Small intestine (tissue), 7 donors: ENCODE measurements at regions not wholly inside any gene's neighbourhood (a gene's known extent, or its start where the extent isn't known, plus 50 kb on each side); places are given as distances from the start of the nearest gene placed in this dataset.

Experiments
- DNase-seq, 2 donors: peaks; one replicate each; pipeline versions ENCODE4 v3.0.0 to v3.0.0-alpha.2; 2013
- FAIRE-seq: peaks from 2 replicates; lab custom pipeline; 2012; peaks lifted over from hg19 to GRCh38; lab: Jason Lieb, UNC
- H3K27ac ChIP-seq, 3 donors: one replicate each; pipeline ENCODE4 v1.5.1; 2013; ENCODE audit warnings: low read length in 2 of 3, mild to moderate bottlenecking in 2 of 3, control low read depth in 1 of 3, inconsistent platforms in 1 of 3, low read depth in 1 of 3, moderate library complexity in 1 of 3
- H3K27me3 ChIP-seq, 3 donors: one replicate each; pipeline ENCODE4 v1.6.1; 2013; ENCODE audit warnings: low read length in 3 of 3, inconsistent platforms in 1 of 3; ENCODE audit not compliant: control insufficient read depth in 3 of 3, insufficient read depth in 3 of 3
- H3K36me3 ChIP-seq, 3 donors: one replicate each; pipeline ENCODE4 v1.6.1; 2013; ENCODE audit warnings: low read length in 3 of 3, inconsistent platforms in 1 of 3, low read depth in 1 of 3, mild to moderate bottlenecking in 1 of 3, moderate library complexity in 1 of 3; ENCODE audit not compliant: control insufficient read depth in 3 of 3, insufficient read depth in 2 of 3
- H3K4me1 ChIP-seq, 3 donors: one replicate each; pipeline ENCODE4 v1.6.1; 2013; ENCODE audit warnings: low read length in 2 of 3, inconsistent platforms in 1 of 3, low read depth in 1 of 3, mild to moderate bottlenecking in 1 of 3, moderate library complexity in 1 of 3; ENCODE audit not compliant: control insufficient read depth in 3 of 3, insufficient read depth in 2 of 3
- H3K4me3 ChIP-seq, 3 donors: one replicate each; pipeline ENCODE4 v1.5.1; 2013; ENCODE audit warnings: low read length in 3 of 3, control low read depth in 1 of 3, inconsistent platforms in 1 of 3, low read depth in 1 of 3, mild to moderate bottlenecking in 1 of 3, moderate library complexity in 1 of 3
- H3K9me3 ChIP-seq, 2 donors: one replicate each; pipeline ENCODE4 v1.6.1; 2013; ENCODE audit warnings: low read depth in 1 of 2, low read length in 1 of 2; ENCODE audit not compliant: control insufficient read depth in 2 of 2, insufficient read depth in 1 of 2
- WGBS, 3 donors: extraction: QIAGEN DNeasy Blood & Tissue Kit; methylation state at CpG; one replicate each; pipeline ENCODE4 v1.1.7; 2013; 5-methylcytosine and 5-hydroxymethylcytosine counted together
- donor health status: healthy with polysubstance abuse.
- donor health status: control.
- donor health status: control.
- donor health status: Bipolar disorder and iron deficiency.
- donor health status: healthy.

GRCh38 chr4:22299678-22300077 lies 216.2 kb downstream of the ADGRA3 start:
- 61 to 79% (median 63%) methylated on average over 3 of the region's 3 CpGs for WGBS, 3 donors
- Histone ChIP-seq H3K9me3 (peaks cover 0 to 12% of the 10 kb centered on the region in 2 donors), H3K27me3 (no peaks in the 10 kb centered on the region), H3K27ac (no peak overlapping the region), H3K4me3 (no peak overlapping the region), H3K4me1 (no peaks in the 10 kb centered on the region), H3K36me3 (no peaks in the 10 kb centered on the region)
- FAIRE-seq (no peak), DNase-seq (no peak)

DNA sequence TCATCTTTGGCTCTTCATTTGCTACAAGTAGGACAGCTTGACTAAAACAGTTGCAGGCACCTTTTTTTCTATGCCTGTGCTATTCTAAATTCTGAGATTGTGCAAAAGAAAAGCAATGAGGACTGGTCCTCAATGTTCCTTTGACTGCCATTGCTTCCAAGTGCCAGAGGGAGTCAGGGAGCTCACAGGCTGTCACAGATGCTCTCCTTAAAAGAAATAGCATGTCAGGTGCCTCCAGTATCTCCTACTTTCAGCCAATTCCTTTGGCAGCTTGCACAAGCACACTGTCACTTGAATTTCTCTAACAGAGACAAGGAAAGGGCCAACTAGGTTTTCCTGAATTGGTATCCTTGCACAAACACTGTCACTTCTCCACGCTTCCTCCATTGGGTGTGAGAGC lies 228.2 kb downstream of the ADGRA3 start:
- Histone ChIP-seq H3K27me3 (no peaks in the 10 kb centered on the region), H3K9me3 (peaks cover 0 to 10% of the 10 kb centered on the region in 2 donors), H3K4me3 (no peak overlapping the region), H3K4me1 (no peaks in the 10 kb centered on the region), H3K36me3 (no peaks in the 10 kb centered on the region), H3K27ac (no peak overlapping the region)
- FAIRE-seq (no peak), DNase-seq (no peak)
- 81 to 88% (median 82%) methylated on average over 1 of the region's 1 CpG for WGBS, 3 donors

DNA sequence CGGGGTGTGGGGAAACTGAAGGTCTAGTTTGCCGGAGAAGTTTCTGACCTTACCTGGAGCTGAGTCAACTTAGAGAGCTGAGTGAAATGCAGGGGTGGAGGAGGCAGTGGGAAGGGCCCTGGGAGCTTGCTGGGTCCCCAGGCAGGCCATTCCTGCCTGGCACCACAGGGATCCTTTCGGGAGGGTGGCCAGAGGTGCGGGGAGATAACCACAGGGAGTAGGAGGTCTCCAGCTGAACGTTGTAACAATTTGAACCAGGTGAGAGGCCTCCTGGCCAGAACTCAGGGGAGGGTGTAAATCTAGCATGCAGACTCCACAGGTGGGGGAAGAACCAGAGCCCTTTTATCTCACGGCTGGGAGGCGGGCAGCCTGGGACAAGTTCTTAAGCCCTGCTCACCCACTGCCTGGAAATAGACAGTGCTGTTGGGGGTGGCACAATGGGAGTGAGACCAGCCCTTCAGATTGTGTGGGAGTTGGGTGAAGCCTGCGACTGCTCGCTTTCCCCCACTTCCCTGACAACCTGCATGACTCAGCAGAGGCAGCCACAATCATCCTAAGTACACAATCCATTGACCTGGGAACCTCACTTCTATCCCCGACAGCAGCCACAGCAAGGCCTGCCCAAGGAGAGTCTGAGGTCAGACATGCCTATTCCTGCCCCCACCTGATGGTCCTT lies 247.4 kb downstream of the ADGRA3 start:
- H3K27me3 ChIP-seq, result no peaks in the 10 kb centered on the region
- H3K36me3 ChIP-seq, result no peaks in the 10 kb centered on the region
- WGBS, 3 donors, result 61 to 71% (median 62%) methylated on average over 10 of the region's 10 CpGs
- no peak overlapping the region for H3K4me3 ChIP-seq
- DNase-seq, result peak in 1 of 2 donors; percentile 5
- H3K9me3 ChIP-seq, result peaks cover 0 to 10% of the 10 kb centered on the region in 2 donors
- no peak overlapping the region for H3K27ac ChIP-seq
- no peak for FAIRE-seq
- no peaks in the 10 kb centered on the region for H3K4me1 ChIP-seq

DNA sequence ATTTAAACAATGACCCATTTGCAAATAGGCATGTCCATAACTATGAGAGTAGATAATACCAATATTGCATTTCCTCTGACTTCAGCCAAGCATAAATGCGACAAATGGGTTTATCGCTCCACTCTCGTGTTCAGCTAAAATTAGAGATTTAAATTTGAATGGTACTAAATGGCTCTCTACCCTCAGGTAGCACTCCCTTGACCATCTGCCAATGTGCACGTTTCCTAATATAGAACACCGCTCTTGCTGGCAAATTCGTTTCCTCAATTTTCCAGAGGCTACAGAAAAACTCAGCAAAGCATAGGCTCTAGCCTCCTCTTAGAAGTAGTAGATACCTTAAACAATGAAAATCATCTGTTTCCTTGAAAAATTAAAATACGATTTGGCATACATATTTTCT lies 251.6 kb downstream of the ADGRA3 start:
- Histone ChIP-seq H3K27me3 (no peaks in the 10 kb centered on the region), H3K36me3 (no peaks in the 10 kb centered on the region), H3K27ac (no peak overlapping the region), H3K4me3 (no peak overlapping the region), H3K4me1 (no peaks in the 10 kb centered on the region), H3K9me3 (peaks cover 0 to 10% of the 10 kb centered on the region in 2 donors)
- WGBS, 3 donors, result 86 to 89% (median 87%) methylated on average over 7 of the region's 7 CpGs
- no peak for FAIRE-seq
- no peak for DNase-seq

DNA sequence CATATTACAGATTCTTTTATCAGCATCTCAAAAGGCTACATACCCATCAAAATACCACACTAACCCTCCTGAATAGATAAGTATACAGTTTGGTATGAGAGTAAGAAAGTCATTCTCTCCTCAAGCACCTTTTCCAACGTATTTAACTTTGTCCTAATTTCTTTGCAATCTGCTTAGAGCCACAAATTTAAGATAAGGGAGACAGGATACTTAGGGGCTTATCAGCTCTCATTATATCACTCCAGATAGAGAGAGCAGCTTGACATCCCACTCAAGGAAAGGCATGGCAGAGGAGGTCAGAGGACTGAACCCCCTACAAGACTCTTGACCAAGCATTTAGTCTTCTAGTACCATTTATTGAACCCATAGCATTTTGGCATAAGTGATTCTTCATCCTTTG lies 262.4 kb downstream of the ADGRA3 start:
- no peaks in the 10 kb centered on the region for H3K27me3 ChIP-seq

DNA sequence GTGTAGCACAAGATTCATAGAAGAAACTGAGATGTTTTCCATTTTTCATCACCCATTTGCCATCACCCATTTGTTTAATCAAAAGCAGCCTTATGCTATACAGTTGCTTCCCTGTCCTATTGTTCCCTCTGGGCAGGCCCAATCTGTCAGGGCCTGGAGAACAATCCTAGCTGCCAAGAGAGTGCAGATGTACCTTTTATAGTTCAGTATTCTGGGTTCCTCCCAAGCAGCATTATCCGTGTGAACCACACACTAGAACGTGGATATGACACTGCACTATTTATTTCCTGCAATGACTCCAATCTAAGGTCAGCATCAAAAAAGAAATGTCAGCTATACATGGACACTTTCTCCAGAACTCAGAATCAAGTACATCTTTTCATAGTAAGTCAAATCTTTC lies 269.0 kb downstream of the ADGRA3 start:
- Histone ChIP-seq H3K4me1 (no peaks in the 10 kb centered on the region), H3K9me3 (no peaks in the 10 kb centered on the region), H3K4me3 (no peak overlapping the region), H3K36me3 (no peaks in the 10 kb centered on the region), H3K27me3 (no peaks in the 10 kb centered on the region), H3K27ac (no peak overlapping the region)
- 49 to 71% (median 63%) methylated on average over 2 of the region's 2 CpGs for WGBS, 3 donors
- DNase-seq (no peak), FAIRE-seq (no peak)

More for the DNA sequence above, 262.4 kb downstream of the ADGRA3 start:
- no peaks in the 10 kb centered on the region for H3K9me3 ChIP-seq
- no peaks in the 10 kb centered on the region for H3K36me3 ChIP-seq
- DNase-seq (no peak), FAIRE-seq (no peak)
- H3K4me1 ChIP-seq, result no peaks in the 10 kb centered on the region
- H3K4me3 ChIP-seq, result no peak overlapping the region
- 0 to 23% (median 11%) methylated on average over 1 of the region's 1 CpG for WGBS, 3 donors
- no peak overlapping the region for H3K27ac ChIP-seq

DNA sequence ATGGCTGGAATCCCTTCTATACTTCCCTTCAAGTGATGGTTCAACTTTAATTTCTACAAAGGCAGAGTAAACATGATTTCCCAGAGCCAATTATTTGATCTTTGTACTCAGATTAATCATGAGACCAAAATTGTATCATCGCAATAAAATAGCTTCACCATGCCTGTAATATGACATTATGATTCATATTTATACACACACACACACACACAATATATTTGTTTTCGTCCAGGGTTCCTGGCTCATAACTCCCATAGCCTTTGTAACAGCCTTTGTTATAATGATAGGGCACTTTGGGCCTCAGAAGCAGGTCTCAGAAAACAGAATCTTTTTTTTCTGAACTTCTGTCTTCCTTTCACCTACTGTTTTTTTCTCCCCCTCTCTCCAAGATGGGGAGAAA lies 270.6 kb downstream of the ADGRA3 start:
- H3K27me3 ChIP-seq, result no peaks in the 10 kb centered on the region
- H3K4me1 ChIP-seq, result no peaks in the 10 kb centered on the region
- no peaks in the 10 kb centered on the region for H3K9me3 ChIP-seq
- peak in 1 of 2 donors; percentile 26 for DNase-seq
- 19 to 59% (median 37%) methylated on average over 2 of the region's 2 CpGs for WGBS, 3 donors
- no peak for FAIRE-seq
- no peak overlapping the region for H3K27ac ChIP-seq
- no peaks in the 10 kb centered on the region for H3K36me3 ChIP-seq
- no peak overlapping the region for H3K4me3 ChIP-seq

DNA sequence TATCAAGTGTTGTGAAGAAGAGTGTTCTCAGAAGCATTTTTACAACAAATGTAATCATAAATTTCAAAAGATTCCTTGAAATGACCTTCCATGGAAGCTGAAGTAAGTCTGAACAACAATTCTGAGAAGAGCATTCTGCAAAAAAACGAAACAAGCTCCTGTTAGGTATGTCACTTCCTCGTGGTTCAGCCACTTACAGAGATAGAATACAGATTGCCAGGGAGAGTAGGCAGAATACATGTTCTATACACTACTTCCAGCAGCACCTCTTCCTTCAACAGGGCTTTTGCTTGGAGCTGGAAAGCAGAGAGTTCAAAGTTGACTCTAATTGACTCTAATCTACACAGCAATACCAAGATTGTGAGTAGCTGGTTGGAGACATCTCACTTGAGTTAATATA lies 274.5 kb downstream of the ADGRA3 start:
- FAIRE-seq (no peak), DNase-seq (peak in 1 of 2 donors; percentile 50)
- Histone ChIP-seq H3K27ac (no peak overlapping the region), H3K4me1 (peaks cover 0 to 13% (median 0%) of the 10 kb centered on the region in 3 donors), H3K9me3 (no peaks in the 10 kb centered on the region), H3K36me3 (no peaks in the 10 kb centered on the region), H3K27me3 (no peaks in the 10 kb centered on the region), H3K4me3 (no peak overlapping the region)
- WGBS, 3 donors, result 29 to 61% (median 59%) methylated on average over 2 of the region's 2 CpGs

GRCh38 chr4:22240814-22241213 lies 275.1 kb downstream of the ADGRA3 start:
- FAIRE-seq, result no peak
- Histone ChIP-seq H3K4me1 (peaks cover 0 to 13% (median 0%) of the 10 kb centered on the region in 3 donors), H3K36me3 (no peaks in the 10 kb centered on the region), H3K9me3 (no peaks in the 10 kb centered on the region), H3K27ac (no peak overlapping the region), H3K4me3 (no peak overlapping the region), H3K27me3 (no peaks in the 10 kb centered on the region)
- DNase-seq, result no peak
- WGBS, 3 donors, result 80 to 89% (median 86%) methylated on average over 4 of the region's 4 CpGs
